ENCODE measurements at regions not wholly inside any gene's neighbourhood (a gene's known extent, or its start where the extent isn't known, plus 50 kb on each side); places are given as distances from the start of the nearest gene placed in this dataset.
"Not testable (repeated sequence)": the region's sequence is repeated elsewhere in the genome, so short reads cannot be mapped to it uniquely, and the experiment has no call there.

GRCh38 chr3:94615275-94616065 is 552.6 kb downstream of the NSUN3 start:
- DNase-seq, result no peak

DNA sequence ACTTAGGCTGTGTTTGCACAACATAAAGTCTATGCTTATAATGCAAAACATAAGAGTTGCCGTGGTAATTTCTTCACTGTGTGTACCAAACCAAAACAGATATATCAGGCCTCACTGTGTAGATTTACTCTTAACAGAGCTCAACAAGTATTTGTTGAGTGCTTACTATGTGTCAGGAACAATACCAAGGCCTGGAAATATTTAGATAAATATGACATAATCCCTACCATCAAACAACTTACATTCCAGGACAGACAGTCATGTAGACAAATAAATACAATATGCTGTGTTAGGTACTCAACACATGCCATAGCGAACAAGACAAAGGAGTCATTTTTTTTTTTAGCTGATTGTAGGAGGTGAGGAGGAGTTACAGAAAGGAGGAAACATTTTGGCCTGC is 554.0 kb downstream of the NSUN3 start:
- no peak for DNase-seq

DNA sequence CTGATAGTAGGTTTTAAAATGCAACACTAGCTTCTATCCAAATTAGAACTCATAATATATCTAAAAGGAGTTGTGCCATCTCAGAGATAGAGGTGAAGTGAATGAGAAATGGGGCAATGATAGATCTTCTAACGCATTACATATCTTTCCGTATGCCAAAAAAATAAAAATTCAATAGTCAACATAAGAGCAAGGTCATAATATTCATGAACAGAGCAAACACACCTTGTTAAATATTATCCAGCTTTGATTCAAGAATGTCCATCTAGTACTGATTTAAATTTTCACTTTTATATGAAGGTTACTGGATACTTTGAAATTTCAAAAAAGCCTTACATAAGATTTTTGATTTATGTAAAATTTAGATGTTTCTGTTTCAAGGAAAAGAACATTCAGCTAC is 554.5 kb downstream of the NSUN3 start:
- no peak for DNase-seq

DNA sequence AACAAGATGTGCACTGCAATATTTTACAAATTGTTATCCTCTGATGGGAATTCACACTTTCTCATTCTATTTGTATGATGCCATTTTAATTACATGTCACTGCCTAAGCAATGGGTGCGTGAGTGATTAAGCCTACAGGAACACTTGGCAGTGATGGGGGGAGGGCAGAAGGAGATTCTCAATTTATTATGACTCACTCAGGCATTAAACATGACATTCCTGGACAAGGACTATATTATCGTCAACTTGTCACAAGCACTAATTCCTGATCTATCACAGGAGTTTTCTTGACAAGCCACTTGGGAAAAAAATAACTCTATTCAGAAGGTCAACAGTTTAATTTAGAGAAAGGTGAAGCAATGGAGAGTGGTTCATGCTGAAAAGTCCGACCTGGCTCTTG is 556.8 kb downstream of the NSUN3 start:
- no peak for DNase-seq

DNA sequence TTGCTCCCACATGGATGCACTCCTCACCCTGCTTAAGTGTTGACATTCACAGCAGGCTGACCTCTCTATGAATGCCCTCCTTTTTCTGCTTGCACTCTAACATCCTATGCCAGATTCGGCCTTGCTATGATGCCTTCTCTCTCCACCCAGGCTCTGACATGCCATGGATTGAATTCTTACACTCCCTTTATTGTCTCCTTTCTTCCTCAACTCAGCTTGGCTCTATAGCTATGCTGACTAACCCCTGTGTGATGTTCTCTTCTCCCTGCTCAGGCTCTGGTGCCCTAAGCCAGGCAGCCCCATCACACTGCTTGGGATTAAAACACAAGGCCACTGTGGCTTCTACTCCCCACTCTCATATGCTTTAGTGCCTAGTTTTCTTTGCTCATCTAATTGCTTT is 563.7 kb downstream of the NSUN3 start:
- no peak for DNase-seq

GRCh38 chr3:94627689-94628088 is 564.8 kb downstream of the NSUN3 start:
- DNase-seq, result no peak

GRCh38 chr3:94643400-94643799 is 580.5 kb downstream of the NSUN3 start:
- DNase-seq, result no peak

DNA sequence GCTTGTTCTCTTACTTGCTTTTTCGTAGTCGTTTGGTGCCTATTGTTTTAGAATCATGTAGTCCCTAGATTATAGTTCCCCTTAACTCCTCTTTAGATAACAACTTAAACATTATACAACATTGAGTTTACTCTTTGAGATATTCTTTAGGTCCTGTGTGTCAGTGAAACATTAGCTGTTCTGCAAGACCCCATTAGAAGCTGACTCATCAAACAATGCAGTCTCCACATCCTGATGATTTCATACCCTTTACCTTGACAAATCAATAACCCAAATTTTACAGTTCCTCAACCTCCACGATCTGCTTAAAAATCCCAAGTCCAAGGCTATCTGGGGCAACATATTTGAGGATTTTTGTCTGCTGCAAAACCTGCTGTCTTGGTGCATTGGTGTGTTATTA is 582.9 kb downstream of the NSUN3 start:
- no peak for DNase-seq

GRCh38 chr3:94647131-94647530 is 584.3 kb downstream of the NSUN3 start:
- no peak for DNase-seq

GRCh38 chr3:94648270-94649180 is 585.7 kb downstream of the NSUN3 start:
- DNase-seq, result not testable (repeated sequence)

GRCh38 chr3:94654096-94654495 is 591.2 kb downstream of the NSUN3 start:
- DNase-seq, result no peak

DNA sequence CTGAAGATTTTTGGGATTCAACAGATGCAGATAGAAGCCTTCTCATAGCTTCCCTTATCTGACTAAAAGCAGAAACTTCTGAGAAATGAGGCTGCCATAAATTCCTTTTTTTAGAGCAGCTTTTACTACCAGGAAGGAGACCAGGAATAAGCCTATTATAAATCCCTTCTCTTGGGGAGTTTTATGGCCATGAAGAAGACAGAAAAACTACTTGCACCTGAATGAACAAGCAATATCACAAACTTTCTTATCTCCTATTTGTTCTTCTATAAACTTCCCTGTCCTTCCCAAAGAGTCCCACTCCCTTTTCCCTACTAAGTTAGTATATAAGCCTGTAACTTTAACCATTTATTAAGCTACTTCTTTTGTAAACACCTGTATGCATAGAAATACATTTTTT is 603.1 kb downstream of the NSUN3 start:
- DNase-seq, result no peak

DNA sequence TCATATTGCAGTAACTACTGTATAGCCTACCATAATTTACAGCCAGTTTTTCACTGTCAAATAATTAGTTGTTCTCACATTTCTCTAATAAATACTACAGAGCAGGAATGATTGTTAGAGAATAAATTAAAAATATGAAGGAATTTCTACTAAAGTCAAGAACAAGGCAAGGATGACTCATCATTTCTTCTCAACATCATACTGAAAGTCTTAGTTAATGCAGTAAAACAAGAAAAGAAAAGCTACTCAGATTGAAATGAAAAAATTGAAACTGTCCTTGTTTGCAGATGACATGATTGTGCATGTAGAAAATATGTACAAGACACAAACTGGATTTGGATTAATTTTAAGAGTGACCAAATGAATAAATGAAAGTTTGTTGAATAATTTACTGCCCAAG is 608.2 kb downstream of the NSUN3 start:
- no peak for DNase-seq

GRCh38 chr3:94673876-94674275 is 611.0 kb downstream of the NSUN3 start:
- DNase-seq, result no peak

DNA sequence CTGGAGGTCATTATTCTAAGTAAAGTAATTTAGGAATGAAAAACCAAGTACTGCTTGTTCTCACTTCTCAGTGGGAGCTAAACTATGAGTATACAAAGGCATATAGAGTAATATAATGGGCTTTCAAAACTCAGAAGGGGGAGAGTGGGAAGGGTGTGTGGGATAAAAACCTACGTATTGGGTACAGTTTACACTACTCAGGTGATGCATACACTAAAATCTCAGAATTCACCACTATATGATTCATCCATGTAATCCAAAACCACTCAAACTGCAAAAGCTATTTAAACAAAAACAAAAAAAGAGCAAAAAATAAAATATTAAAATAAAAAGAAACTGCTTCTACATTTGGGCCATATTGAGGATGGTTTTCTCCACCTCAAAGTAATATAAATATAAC is 623.3 kb downstream of the NSUN3 start:
- DNase-seq, result no peak

DNA sequence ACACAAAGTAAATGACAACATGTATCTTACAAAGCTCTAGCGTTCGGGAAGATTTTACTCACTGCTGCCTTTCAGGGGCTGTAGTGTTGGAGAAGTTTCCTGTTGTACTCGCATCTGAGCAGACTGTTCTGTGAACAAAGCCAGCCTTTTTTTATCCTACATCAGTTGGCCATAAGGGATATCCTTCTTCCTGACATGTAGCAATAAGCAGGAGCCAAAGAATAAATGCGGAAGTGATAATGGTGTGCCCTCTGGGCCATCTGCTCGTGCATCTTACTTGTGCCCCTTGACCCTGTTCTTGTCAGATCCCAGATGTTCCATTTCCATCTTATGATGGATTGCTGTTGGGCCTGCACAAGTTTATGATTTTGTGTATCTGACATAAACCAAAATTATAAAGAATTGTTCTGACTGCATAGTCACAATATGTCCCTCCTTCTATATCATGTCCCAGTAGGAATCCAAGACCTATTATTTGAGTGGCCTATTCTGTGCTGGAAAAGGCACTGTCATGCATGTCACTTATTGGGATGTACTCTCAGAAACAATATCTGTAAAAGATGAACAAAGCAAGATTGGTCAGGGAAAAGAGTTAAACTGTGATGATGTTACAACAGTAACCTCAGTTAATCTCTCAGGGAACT is 631.3 kb downstream of the NSUN3 start:
- DNase-seq, result no peak

DNA sequence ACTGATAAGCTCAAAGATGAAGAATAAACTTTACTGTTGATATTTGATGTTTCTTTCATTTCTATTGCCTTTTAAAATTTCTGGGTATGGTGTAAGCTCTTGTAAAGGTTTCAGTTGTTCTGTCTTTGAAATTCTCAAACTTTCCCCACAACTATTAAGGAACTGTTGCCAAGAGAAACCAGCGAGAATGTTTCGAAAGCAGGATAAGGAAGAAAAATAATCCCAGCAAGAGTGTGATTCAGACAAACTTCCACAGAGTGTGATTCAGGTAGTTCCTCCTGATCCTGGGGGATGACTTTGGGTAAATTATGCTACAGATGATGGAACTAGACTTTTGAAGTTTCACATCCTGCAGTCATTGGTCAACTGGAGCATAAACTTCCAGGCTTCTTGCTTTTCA is 632.0 kb downstream of the NSUN3 start:
- DNase-seq, result no peak

- DNase-seq, result no peak
Observed at GRCh38 chr3:94704467-94704866, 641.6 kb downstream of the NSUN3 start.

GRCh38 chr3:94709249-94709902 is 646.5 kb downstream of the NSUN3 start:
- no peak for DNase-seq

DNA sequence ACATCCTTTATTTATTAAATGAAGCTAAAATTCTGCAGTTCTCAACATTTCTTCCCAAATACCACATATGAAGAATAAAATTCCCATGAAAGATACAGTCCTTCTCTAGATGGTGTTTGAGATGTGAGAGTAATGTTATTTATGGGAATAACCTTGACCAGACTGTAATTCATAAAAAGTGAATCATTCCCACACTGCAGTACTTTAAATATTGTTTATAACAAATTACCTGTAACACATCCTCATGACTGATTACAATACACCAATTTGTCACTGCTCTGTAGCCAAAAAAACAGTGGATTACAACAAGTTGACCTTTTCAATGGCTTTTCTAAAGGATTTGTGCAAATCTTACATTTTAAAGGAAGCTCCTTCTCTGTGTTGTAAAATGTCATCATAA is 651.3 kb downstream of the NSUN3 start:
- DNase-seq, result no peak

DNA sequence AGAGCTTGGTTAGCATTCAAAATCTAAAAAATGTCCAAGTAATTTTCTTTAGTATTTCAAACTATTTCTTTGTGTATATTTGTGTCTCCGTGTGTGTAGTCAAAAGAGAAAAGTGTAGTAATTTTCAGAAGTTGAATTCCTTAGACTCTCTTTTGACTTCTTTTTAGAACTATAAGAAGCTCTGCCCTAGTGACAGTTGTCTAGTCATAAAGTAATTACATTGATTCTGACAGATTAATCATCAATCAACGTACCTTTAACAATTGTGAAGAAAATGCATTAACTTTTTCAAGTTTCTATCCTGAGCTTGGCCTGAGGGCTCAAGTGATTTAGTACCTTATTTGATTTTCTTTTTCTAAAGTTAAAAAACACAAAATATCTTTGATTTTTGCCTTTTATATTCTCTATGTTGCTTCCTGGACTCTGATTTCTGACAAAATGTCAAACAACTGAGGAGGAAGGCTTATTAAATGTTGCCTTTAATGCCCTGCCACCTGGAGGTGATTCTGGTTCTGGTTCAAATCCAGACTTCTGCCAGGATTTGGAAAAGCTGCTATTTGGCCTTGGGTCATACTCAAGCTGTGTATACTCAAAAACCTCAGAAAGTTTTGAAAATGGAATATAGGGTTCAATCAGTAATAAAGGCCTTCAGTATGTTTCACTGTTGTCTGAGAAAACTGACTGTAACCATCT is 653.6 kb downstream of the NSUN3 start:
- DNase-seq, result no peak

GRCh38 chr3:94734206-94734605 is 671.3 kb downstream of the NSUN3 start:
- DNase-seq, result no peak

All from hippocampal formation (tissue), 2 donors.